ENCODE measurements at regions not wholly inside any gene's neighbourhood (a gene's known extent, or its start where the extent isn't known, plus 50 kb on each side); places are given as distances from the start of the nearest gene placed in this dataset.

DNA sequence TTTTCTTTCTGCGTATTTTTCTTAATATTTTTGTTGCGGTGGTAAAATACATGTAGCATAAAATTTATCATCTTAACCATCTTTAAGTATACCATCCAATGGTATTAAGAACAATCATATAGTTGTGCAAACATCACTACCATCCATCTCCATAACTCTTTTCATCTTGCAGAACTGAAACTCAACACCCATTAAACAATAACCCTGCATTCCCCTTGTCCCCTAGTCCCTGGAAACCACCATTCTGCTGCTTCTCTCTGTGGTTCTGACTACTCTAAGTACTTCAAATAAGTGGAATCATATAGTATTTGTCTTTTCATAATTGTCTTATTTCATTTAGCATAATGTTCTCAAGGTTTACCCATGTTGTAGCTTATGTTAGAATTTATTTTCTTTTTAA is 67.3 kb upstream of the EOMES start:
- H2AFZ ChIP-seq (ENCODE audit: low read depth, low read length) = no peak overlapping the region
- no peak overlapping the region for H3K4me2 ChIP-seq (ENCODE audit: insufficient read depth, low read length)
- POLR2A ChIA-PET = no interaction called here
- H3K27ac ChIP-seq (ENCODE audit: extremely low read depth, low read depth, low read length) = no peak overlapping the region
- no TSS peak for BruUV-seq (replicated peaks)
- ATAC-seq (no peak), DNase-seq (ENCODE audit: extremely low read depth in 1 of 4, low spot score in 3 of 4) (no peak), FAIRE-seq (no peak)
- no peaks in the 10 kb centered on the region for H3K4me1 ChIP-seq (replicated peaks in 1 of 2; ENCODE audit: control insufficient read depth in 2 of 2, insufficient read depth in 2 of 2, low read length in 2 of 2)
- no peaks in the 10 kb centered on the region for H4K20me1 ChIP-seq (replicated peaks; ENCODE audit: control insufficient read depth, insufficient read depth, low read length)
- H3K4me3 ChIP-seq = no peak overlapping the region
- no peaks in the 10 kb centered on the region for H3K9me3 ChIP-seq (replicated peaks; ENCODE audit: control insufficient read depth, insufficient read depth, low read depth, low read length)
- no peaks in the 10 kb centered on the region for H3K9me1 ChIP-seq (ENCODE audit: control insufficient read depth, insufficient read depth, low read length)
- no peaks in the 10 kb centered on the region for H3K36me3 ChIP-seq (ENCODE audit: control insufficient read depth, insufficient read depth, low read length)
- no peaks in the 10 kb centered on the region for H3K27me3 ChIP-seq (ENCODE audit: control insufficient read depth in 2 of 2, insufficient read depth in 2 of 2, low read length in 2 of 2)
- H3K9ac ChIP-seq (ENCODE audit: insufficient read depth in 1 of 2, low read depth in 2 of 2, low read length in 2 of 2) = no peak overlapping the region
- no peaks in the 10 kb centered on the region for H3K79me2 ChIP-seq (ENCODE audit: control insufficient read depth, insufficient read depth, low read length)
- WGBS (ENCODE audit: insufficient coverage, low coverage, missing lambda C conversion rate) = 4% methylated on average over 2 of the region's 2 CpGs
- in situ Hi-C loops (cut with MboI) = no loop called here
- intact Hi-C loops (cut with micrococcal nuclease) = no loop called here
- CTCF ChIA-PET (ENCODE audit: low intra/inter-chr PET ratio) = no interaction called here
- TF ChIP-seq MYC (IDR thresholded peaks at IDR 0.05; ENCODE audit: low read depth, low read length) (no peak), MYC (CRISPR knock-in tag; IDR thresholded peaks at IDR 0.05; ENCODE audit: borderline replicate concordance, low read depth) (no peak), ZNF347 (CRISPR knock-in tag; IDR thresholded peaks at IDR 0.05; ENCODE audit: low read depth) (no peak), FOXK1 (CRISPR knock-in tag; IDR thresholded peaks at IDR 0.05; ENCODE audit: borderline replicate concordance) (no peak), GTF2F1 (IDR thresholded peaks at IDR 0.05; ENCODE audit: low read depth, low read length) (no peak), EGR1 (conservative IDR thresholded peaks at IDR 0.05) (no peak), E2F3 (CRISPR knock-in tag; IDR thresholded peaks at IDR 0.05) (no peak), TBP (optimal IDR thresholded peaks at IDR 0.05; ENCODE audit: low read depth, low read length) (no peak), PURB (CRISPR knock-in tag; IDR thresholded peaks at IDR 0.05; ENCODE audit: low read depth) (no peak), TEAD1 (CRISPR knock-in tag; IDR thresholded peaks at IDR 0.05) (no peak), JUNB (CRISPR knock-in tag; conservative IDR thresholded peaks at IDR 0.05) (no peak), RBM17 (IDR thresholded peaks at IDR 0.05; ENCODE audit: borderline replicate concordance, low read depth, low read length) (no peak)
- TF ChIP-seq, protein P1, sequence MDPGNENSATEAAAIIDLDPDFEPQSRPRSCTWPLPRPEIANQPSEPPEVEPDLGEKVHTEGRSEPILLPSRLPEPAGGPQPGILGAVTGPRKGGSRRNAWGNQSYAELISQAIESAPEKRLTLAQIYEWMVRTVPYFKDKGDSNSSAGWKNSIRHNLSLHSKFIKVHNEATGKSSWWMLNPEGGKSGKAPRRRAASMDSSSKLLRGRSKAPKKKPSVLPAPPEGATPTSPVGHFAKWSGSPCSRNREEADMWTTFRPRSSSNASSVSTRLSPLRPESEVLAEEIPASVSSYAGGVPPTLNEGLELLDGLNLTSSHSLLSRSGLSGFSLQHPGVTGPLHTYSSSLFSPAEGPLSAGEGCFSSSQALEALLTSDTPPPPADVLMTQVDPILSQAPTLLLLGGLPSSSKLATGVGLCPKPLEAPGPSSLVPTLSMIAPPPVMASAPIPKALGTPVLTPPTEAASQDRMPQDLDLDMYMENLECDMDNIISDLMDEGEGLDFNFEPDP (CRISPR knock-in tag; IDR thresholded peaks at IDR 0.05) = no peak
- TF ChIP-seq, protein P2, sequence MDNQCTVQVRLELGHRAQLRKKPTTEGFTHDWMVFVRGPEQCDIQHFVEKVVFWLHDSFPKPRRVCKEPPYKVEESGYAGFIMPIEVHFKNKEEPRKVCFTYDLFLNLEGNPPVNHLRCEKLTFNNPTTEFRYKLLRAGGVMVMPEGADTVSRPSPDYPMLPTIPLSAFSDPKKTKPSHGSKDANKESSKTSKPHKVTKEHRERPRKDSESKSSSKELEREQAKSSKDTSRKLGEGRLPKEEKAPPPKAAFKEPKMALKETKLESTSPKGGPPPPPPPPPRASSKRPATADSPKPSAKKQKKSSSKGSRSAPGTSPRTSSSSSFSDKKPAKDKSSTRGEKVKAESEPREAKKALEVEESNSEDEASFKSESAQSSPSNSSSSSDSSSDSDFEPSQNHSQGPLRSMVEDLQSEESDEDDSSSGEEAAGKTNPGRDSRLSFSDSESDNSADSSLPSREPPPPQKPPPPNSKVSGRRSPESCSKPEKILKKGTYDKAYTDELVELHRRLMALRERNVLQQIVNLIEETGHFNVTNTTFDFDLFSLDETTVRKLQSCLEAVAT (IDR thresholded peaks at IDR 0.05) = no peak
- TF ChIP-seq, protein P3, sequence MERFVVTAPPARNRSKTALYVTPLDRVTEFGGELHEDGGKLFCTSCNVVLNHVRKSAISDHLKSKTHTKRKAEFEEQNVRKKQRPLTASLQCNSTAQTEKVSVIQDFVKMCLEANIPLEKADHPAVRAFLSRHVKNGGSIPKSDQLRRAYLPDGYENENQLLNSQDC (CRISPR knock-in tag; IDR thresholded peaks at IDR 0.05) = no peak
- TF ChIP-seq, protein P4, sequence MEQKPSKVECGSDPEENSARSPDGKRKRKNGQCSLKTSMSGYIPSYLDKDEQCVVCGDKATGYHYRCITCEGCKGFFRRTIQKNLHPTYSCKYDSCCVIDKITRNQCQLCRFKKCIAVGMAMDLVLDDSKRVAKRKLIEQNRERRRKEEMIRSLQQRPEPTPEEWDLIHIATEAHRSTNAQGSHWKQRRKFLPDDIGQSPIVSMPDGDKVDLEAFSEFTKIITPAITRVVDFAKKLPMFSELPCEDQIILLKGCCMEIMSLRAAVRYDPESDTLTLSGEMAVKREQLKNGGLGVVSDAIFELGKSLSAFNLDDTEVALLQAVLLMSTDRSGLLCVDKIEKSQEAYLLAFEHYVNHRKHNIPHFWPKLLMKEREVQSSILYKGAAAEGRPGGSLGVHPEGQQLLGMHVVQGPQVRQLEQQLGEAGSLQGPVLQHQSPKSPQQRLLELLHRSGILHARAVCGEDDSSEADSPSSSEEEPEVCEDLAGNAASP (IDR thresholded peaks at IDR 0.05) = no peak
- TF ChIP-seq, protein P5, sequence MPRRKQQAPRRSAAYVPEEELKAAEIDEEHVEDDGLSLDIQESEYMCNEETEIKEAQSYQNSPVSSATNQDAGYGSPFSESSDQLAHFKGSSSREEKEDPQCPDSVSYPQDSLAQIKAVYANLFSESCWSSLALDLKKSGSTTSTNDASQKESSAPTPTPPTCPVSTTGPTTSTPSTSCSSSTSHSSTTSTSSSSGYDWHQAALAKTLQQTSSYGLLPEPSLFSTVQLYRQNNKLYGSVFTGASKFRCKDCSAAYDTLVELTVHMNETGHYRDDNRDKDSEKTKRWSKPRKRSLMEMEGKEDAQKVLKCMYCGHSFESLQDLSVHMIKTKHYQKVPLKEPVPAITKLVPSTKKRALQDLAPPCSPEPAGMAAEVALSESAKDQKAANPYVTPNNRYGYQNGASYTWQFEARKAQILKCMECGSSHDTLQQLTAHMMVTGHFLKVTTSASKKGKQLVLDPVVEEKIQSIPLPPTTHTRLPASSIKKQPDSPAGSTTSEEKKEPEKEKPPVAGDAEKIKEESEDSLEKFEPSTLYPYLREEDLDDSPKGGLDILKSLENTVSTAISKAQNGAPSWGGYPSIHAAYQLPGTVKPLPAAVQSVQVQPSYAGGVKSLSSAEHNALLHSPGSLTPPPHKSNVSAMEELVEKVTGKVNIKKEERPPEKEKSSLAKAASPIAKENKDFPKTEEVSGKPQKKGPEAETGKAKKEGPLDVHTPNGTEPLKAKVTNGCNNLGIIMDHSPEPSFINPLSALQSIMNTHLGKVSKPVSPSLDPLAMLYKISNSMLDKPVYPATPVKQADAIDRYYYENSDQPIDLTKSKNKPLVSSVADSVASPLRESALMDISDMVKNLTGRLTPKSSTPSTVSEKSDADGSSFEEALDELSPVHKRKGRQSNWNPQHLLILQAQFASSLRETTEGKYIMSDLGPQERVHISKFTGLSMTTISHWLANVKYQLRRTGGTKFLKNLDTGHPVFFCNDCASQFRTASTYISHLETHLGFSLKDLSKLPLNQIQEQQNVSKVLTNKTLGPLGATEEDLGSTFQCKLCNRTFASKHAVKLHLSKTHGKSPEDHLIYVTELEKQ (CRISPR knock-in tag; IDR thresholded peaks at IDR 0.05) = no peak

All from K562 (cell line).